ENCODE measurements at regions not wholly inside any gene's neighbourhood (a gene's known extent, or its start where the extent isn't known, plus 50 kb on each side); places are given as distances from the start of the nearest gene placed in this dataset.

- H3K4me1 ChIP-seq (ENCODE audit: insufficient read depth), result no peaks in the 10 kb centered on the region
- H4K20me1 ChIP-seq (replicated peaks; ENCODE audit: insufficient read depth), result no peaks in the 10 kb centered on the region
- Mint-ChIP-seq H3K4me1 (peaks cover 7% of the 10 kb centered on the region), H3K4me3 (no peak overlapping the region), H3K9me3 (no peaks in the 10 kb centered on the region), H3K36me3 (ENCODE audit: low read depth) (no peaks in the 10 kb centered on the region), H3K27me3 (ENCODE audit: insufficient read depth, low read depth, poor library complexity) (peaks cover 14% of the 10 kb centered on the region), H3K27ac (no peak overlapping the region)
- H3K4me3 ChIP-seq, result no peak overlapping the region
- no peaks in the 10 kb centered on the region for H3K79me2 ChIP-seq (replicated peaks; ENCODE audit: insufficient read depth)
- H3F3A ChIP-seq (replicated peaks; ENCODE audit: low read depth), result no peaks in the 10 kb centered on the region
- H3K27ac ChIP-seq (ENCODE audit: low read depth), result no peak overlapping the region
- no peaks in the 10 kb centered on the region for H3K27me3 ChIP-seq (ENCODE audit: insufficient read depth)
- DNase-seq (ENCODE audit: low spot score), result no peak
- H3K4me2 ChIP-seq, result no peak overlapping the region
- no peak for TF ChIP-seq ZNF114 (CRISPR knock-in tag; IDR thresholded peaks at IDR 0.05)
- TF ChIP-seq CREB1 (CRISPR knock-in tag; IDR thresholded peaks at IDR 0.05; ENCODE audit: low read depth), result no peak
- TF ChIP-seq CTCF (conservative IDR thresholded peaks at IDR 0.05; ENCODE audit: low read depth in 2 of 2), result no peak
- no peak for TF ChIP-seq POLR2AphosphoS5 (IDR thresholded peaks at IDR 0.05; ENCODE audit: low read depth)
- TF ChIP-seq REST (IDR thresholded peaks at IDR 0.05; ENCODE audit: unreplicated experiment), result no peak
- TF ChIP-seq ZNF331 (CRISPR knock-in tag; IDR thresholded peaks at IDR 0.05; ENCODE audit: low read depth), result no peak
- no peak for TF ChIP-seq NANOG (IDR thresholded peaks at IDR 0.05; ENCODE audit: borderline replicate concordance)
- TF ChIP-seq ETS1 (IDR thresholded peaks at IDR 0.05), result no peak
- no peak for TF ChIP-seq JUNB (IDR thresholded peaks at IDR 0.05; ENCODE audit: unreplicated experiment)
- TF ChIP-seq EZH2phosphoT487 (IDR thresholded peaks at IDR 0.05; ENCODE audit: unreplicated experiment), result no peak
- TF ChIP-seq ZNF462 (CRISPR knock-in tag; IDR thresholded peaks at IDR 0.05), result no peak
- TF ChIP-seq STAT1 (IDR thresholded peaks at IDR 0.05; ENCODE audit: unreplicated experiment), result no peak
- no peak for TF ChIP-seq EZH2 (IDR thresholded peaks at IDR 0.05; ENCODE audit: low read depth, unreplicated experiment)
- no peaks in the 10 kb centered on the region for H3K36me3 ChIP-seq (ENCODE audit: insufficient read depth)
- H3K9me2 ChIP-seq (ENCODE audit: insufficient read depth), result no peaks in the 10 kb centered on the region
- H2AFZ ChIP-seq, result no peak overlapping the region
- no peak for ATAC-seq
Measured at GRCh38 chr11:119843877-119844276, 114.9 kb upstream of the NECTIN1 start.
